OCI-LY7 (cell line): ENCODE measurements at regions not wholly inside any gene's neighbourhood (a gene's known extent, or its start where the extent isn't known, plus 50 kb on each side); places are given as distances from the start of the nearest gene placed in this dataset.

Experiments used
- EZH2phosphoT487 ChIP-seq: fragments of 200-600 bp; sonication (generic); IDR thresholded peaks from 2 replicates; pipeline ENCODE4 v1.6.1; 2018; ENCODE audit warnings: low read depth, borderline replicate concordance, mild to moderate bottlenecking, mixed run types, antibody characterized with exemption, low read length, moderate library complexity, mixed read lengths
- TF ChIP-seq, protein P1 (sequence below): fragments of 200-600 bp; sonication (generic); conservative IDR thresholded peaks from 2 replicates; pipeline ENCODE4 v1.5.1; 2014; ENCODE audit warnings: mild to moderate bottlenecking, antibody characterized with exemption, low read length, moderate library complexity, mixed read lengths

DNA sequence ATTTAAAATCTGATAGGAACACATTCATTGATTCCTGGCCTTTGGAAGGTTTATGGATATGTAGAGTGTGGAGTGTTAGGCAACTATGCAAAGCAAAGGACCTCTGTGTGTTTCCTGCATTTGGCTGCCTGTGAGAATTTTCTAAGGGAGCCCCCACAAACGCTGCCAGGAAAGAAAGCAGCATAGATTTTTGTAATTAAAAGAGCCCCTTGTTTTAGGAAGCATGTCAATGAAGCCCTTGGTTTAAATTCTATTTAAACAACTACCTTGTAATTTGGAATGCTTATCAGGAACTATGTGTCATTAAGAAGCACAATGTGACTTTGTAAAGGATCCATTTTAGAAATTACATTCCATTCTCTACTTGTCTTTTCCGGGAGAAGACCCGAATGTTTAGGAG lies 742.5 kb downstream of the NXPH1 start:
- TF ChIP-seq, protein P1, sequence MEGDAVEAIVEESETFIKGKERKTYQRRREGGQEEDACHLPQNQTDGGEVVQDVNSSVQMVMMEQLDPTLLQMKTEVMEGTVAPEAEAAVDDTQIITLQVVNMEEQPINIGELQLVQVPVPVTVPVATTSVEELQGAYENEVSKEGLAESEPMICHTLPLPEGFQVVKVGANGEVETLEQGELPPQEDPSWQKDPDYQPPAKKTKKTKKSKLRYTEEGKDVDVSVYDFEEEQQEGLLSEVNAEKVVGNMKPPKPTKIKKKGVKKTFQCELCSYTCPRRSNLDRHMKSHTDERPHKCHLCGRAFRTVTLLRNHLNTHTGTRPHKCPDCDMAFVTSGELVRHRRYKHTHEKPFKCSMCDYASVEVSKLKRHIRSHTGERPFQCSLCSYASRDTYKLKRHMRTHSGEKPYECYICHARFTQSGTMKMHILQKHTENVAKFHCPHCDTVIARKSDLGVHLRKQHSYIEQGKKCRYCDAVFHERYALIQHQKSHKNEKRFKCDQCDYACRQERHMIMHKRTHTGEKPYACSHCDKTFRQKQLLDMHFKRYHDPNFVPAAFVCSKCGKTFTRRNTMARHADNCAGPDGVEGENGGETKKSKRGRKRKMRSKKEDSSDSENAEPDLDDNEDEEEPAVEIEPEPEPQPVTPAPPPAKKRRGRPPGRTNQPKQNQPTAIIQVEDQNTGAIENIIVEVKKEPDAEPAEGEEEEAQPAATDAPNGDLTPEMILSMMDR, result no peak
- no peak for TF ChIP-seq EZH2phosphoT487
